ENCODE measurements at regions not wholly inside any gene's neighbourhood (a gene's known extent, or its start where the extent isn't known, plus 50 kb on each side); places are given as distances from the start of the nearest gene placed in this dataset.
"Not testable (repeated sequence)": the region's sequence is repeated elsewhere in the genome, so short reads cannot be mapped to it uniquely, and the experiment has no call there.

DNA sequence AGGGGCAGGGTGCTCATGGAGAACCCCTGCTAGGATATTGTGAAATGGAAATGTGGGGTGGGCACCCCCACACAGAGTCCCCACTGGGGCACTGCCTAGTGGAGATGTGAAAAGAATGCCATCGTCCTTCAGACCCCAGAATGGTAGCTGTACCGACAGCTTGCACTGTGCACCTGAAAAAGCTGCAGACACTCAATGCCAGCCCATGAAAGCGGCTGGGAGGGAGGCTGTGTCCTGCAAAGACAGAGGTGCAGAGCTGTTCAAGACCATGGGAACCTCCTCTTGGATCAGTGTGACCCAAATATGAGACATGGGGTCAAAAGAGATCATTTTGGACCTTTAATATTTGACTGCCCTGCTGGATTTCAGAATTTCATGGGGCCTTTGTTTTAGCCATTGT lies 724.2 kb downstream of the FOXD4L5 start:
- H3K36me3 Mint-ChIP-seq; CTCF ChIA-PET; H3K4me3 Mint-ChIP-seq; H3K27ac Mint-ChIP-seq; ATAC-seq; H3K27me3 Mint-ChIP-seq; H3K9me3 Mint-ChIP-seq (ENCODE audit: low read depth); H3K4me1 Mint-ChIP-seq: not testable (repeated sequence)
- DNase-seq: peak; percentile 34
